DMS114 treated with DMSO at 0.1 percent for 48 hours (cell line): ENCODE measurements at regions not wholly inside any gene's neighbourhood (a gene's known extent, or its start where the extent isn't known, plus 50 kb on each side); places are given as distances from the start of the nearest gene placed in this dataset.
"Not testable (repeated sequence)": the region's sequence is repeated elsewhere in the genome, so short reads cannot be mapped to it uniquely, and the experiment has no call there.

ENCODE experiments used
- DNase-seq: peaks from one replicate; lab custom pipeline; 2025; ENCODE audit not compliant: unreplicated experiment; lab: John Stamatoyannopoulos, UW

GRCh38 chr6:112504621-112505020 lies 157.5 kb downstream of the RFPL4B start:
- no peak for DNase-seq

- no peak for DNase-seq
Observed at GRCh38 chr6:112511441-112511840, 164.3 kb downstream of the RFPL4B start.

GRCh38 chr6:112513175-112513574 lies 166.0 kb downstream of the RFPL4B start:
- no peak for DNase-seq

GRCh38 chr6:112522587-112522986 lies 175.5 kb downstream of the RFPL4B start:
- DNase-seq = no peak

- DNase-seq = no peak
Observed at GRCh38 chr6:112524071-112524470, 176.9 kb downstream of the RFPL4B start.

- DNase-seq = no peak
Observed at GRCh38 chr6:112525749-112526148, 178.6 kb downstream of the RFPL4B start.

- DNase-seq = no peak
Observed at GRCh38 chr6:112526594-112526993, 179.5 kb downstream of the RFPL4B start.

GRCh38 chr6:112528306-112528705 lies 181.2 kb downstream of the RFPL4B start:
- not testable (repeated sequence) for DNase-seq

- DNase-seq = no peak
Observed at GRCh38 chr6:112535816-112536215, 188.7 kb downstream of the RFPL4B start.

GRCh38 chr6:112539355-112539754 lies 192.2 kb downstream of the RFPL4B start:
- no peak for DNase-seq

- not testable (repeated sequence) for DNase-seq
Observed at GRCh38 chr6:112541847-112542246, 194.7 kb downstream of the RFPL4B start.

- DNase-seq = not testable (repeated sequence)
Observed at GRCh38 chr6:112547321-112548085, 200.4 kb downstream of the RFPL4B start.

- no peak for DNase-seq
Observed at GRCh38 chr6:112549749-112550148, 202.6 kb downstream of the RFPL4B start.

GRCh38 chr6:112557435-112557834 lies 210.3 kb downstream of the RFPL4B start:
- DNase-seq = no peak

GRCh38 chr6:112557961-112558360 lies 210.8 kb downstream of the RFPL4B start:
- no peak for DNase-seq

- no peak for DNase-seq
Observed at GRCh38 chr6:112560651-112561050, 213.5 kb downstream of the RFPL4B start.

- DNase-seq = no peak
Observed at GRCh38 chr6:112562301-112563231, 215.4 kb downstream of the RFPL4B start.

- DNase-seq = no peak
Observed at GRCh38 chr6:112563368-112563767, 216.2 kb downstream of the RFPL4B start.

- DNase-seq = no peak
Observed at GRCh38 chr6:112568066-112568465, 220.9 kb downstream of the RFPL4B start.

- DNase-seq = no peak
Observed at GRCh38 chr6:112571488-112572270, 224.5 kb downstream of the RFPL4B start.

- DNase-seq = no peak
Observed at GRCh38 chr6:112574190-112574589, 227.1 kb downstream of the RFPL4B start.
